Neutrophil (primary cell): ENCODE measurements at regions not wholly inside any gene's neighbourhood (a gene's known extent, or its start where the extent isn't known, plus 50 kb on each side); places are given as distances from the start of the nearest gene placed in this dataset.

Experiments used
- H3K27ac ChIP-seq: fragments of 200-600 bp; sonication (generic); 2 replicates; pipeline ENCODE4 v1.5.1; 2016; ENCODE audit warnings: mild to moderate bottlenecking, moderate library complexity
- H3K27me3 ChIP-seq: fragments of 200-600 bp; sonication (generic); 2 replicates; pipeline ENCODE4 v1.6.0; 2016; ENCODE audit warnings: mild to moderate bottlenecking
- H3K36me3 ChIP-seq: fragments of 200-600 bp; sonication (generic); 2 replicates; pipeline ENCODE4 v1.5.1; 2017
- H3K4me1 ChIP-seq, 2 experiments: fragments of 200-600 bp in 1 of 2; sonication (generic) in 1 of 2; 1 replicate in 1 of 2; 2 replicates in 1 of 2; pipeline versions ENCODE4 v1.5.1 to v1.6.1; 2013 to 2016; ENCODE audit warnings: low read depth in 1 of 2, low read length in 1 of 2, mild to moderate bottlenecking in 1 of 2, moderate library complexity in 1 of 2; ENCODE audit not compliant: control insufficient read depth in 1 of 2, insufficient read depth in 1 of 2
- H3K4me3 ChIP-seq, 2 experiments: fragments of 200-600 bp in 1 of 2; sonication (generic) in 1 of 2; 1 replicate in 1 of 2; 2 replicates in 1 of 2; pipeline ENCODE4 v1.5.1; 2013 to 2016; ENCODE audit warnings: low read depth in 1 of 2, low read length in 1 of 2, mild to moderate bottlenecking in 1 of 2, moderate library complexity in 1 of 2
- H3K9me3 ChIP-seq: fragments of 200-600 bp; sonication (generic); 2 replicates; pipeline ENCODE4 v1.5.1; 2016
- CTCF ChIP-seq: fragments of 200-600 bp; sonication (generic); IDR thresholded peaks from 2 replicates; pipeline ENCODE4 v1.5.1; 2016; ENCODE audit warnings: antibody characterized with exemption

- Histone ChIP-seq H3K27me3 (no peaks in the 10 kb centered on the region), H3K36me3 (no peaks in the 10 kb centered on the region), H3K4me1 (no peaks in the 10 kb centered on the region), H3K9me3 (no peaks in the 10 kb centered on the region), H3K4me3 (no peak overlapping the region), H3K27ac (no peak overlapping the region)
- no peak for TF ChIP-seq CTCF
Measured at GRCh38 chr7:155168597-155169480, 98.7 kb downstream of the HTR5A start.

- Histone ChIP-seq H3K36me3 (no peaks in the 10 kb centered on the region), H3K9me3 (no peaks in the 10 kb centered on the region), H3K4me1 (no peaks in the 10 kb centered on the region), H3K27ac (no peak overlapping the region), H3K4me3 (no peak overlapping the region), H3K27me3 (no peaks in the 10 kb centered on the region)
- no peak for TF ChIP-seq CTCF
Measured at GRCh38 chr7:155169498-155170065, 99.5 kb downstream of the HTR5A start.

GRCh38 chr7:155170331-155170730, 100.2 kb downstream of the HTR5A start:
- H3K9me3 ChIP-seq = no peaks in the 10 kb centered on the region
- no peak overlapping the region for H3K27ac ChIP-seq
- no peak for TF ChIP-seq CTCF
- H3K36me3 ChIP-seq = no peaks in the 10 kb centered on the region
- no peaks in the 10 kb centered on the region for H3K27me3 ChIP-seq
- no peak overlapping the region for H3K4me3 ChIP-seq
- H3K4me1 ChIP-seq = no peaks in the 10 kb centered on the region

- Histone ChIP-seq H3K4me1 (no peaks in the 10 kb centered on the region), H3K9me3 (no peaks in the 10 kb centered on the region), H3K27ac (no peak overlapping the region), H3K4me3 (no peak overlapping the region), H3K36me3 (no peaks in the 10 kb centered on the region), H3K27me3 (no peaks in the 10 kb centered on the region)
- TF ChIP-seq CTCF = no peak
Measured at GRCh38 chr7:155172141-155172540, 102.0 kb downstream of the HTR5A start.

- Histone ChIP-seq H3K4me1 (no peaks in the 10 kb centered on the region), H3K36me3 (no peaks in the 10 kb centered on the region), H3K9me3 (no peaks in the 10 kb centered on the region), H3K4me3 (no peak overlapping the region), H3K27me3 (no peaks in the 10 kb centered on the region), H3K27ac (no peak overlapping the region)
- no peak for TF ChIP-seq CTCF
Measured at GRCh38 chr7:155173905-155174304, 103.8 kb downstream of the HTR5A start.
